ENCODE measurements at regions not wholly inside any gene's neighbourhood (a gene's known extent, or its start where the extent isn't known, plus 50 kb on each side); places are given as distances from the start of the nearest gene placed in this dataset.

DNA sequence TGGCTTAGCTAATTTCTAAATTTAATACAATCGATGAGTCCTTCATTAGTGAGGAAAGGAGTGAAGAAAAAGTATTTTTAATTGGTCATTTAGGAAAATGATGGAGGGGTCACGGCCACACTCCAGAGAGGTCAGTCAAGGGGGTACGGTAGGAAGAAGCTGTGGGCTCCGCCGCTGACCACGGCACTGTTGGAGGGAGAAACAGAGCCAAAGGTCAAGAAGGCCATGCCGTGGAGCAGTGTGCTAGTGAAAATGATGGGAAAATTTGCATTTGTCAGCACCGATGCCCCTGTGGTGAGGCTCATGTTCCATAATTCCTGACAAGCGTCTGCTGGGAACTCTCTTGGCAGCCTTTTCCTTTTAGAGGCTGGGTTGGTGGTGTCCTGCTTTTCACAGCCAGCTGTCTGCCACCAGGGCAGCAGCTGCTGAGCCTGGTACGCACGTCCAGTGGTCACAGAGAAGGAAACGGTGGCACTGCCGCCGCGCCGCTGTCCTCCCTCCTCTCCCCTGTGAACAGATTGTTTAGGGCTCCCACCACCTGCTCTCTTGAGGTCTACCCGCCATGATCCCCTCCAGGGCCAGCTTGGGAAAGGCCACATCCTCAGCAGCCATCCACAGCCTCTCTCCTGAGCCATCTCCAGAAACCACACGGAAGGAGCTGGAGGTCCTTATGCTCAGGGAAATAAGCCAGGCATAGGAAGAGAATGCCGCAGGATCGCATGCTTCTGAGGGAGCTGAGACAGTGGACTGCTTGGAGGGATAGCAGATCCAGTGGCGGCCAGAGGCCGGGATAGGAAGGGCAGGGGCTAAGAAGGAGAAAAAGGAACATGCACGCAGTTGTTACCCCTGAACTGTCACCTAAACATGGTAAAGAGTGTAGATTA is 263.7 kb upstream of the PPP2R2D start:
- DNase-seq = no peak

GRCh38 chr10:131638049-131638879 is 262.5 kb upstream of the PPP2R2D start:
- no peak for DNase-seq

DNA sequence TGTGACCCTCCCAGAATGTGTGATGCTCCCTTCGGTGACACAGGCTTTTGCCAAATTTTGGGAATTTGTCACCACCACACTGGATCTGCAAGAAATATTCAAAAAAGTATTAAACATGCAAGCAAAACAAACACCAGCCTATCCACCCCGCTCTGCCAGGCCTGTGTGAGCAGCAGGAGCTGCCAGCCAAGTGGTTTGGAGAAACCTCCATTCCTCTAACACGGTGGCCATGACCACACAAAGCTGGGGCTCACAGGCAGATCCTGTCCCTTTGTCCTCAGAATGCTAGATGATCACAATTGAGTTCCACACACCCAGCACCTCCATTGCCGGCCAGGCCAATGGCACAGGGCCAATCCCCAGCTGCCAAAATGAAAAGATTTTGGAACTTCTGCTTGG is 261.9 kb upstream of the PPP2R2D start:
- no peak for DNase-seq

GRCh38 chr10:131640045-131640644 is 260.7 kb upstream of the PPP2R2D start:
- no peak for DNase-seq

- peak; percentile 39 for DNase-seq
These were observed 259.6 kb upstream of the PPP2R2D start for GRCh38 chr10:131641231-131641630.

GRCh38 chr10:131641898-131642297 is 258.9 kb upstream of the PPP2R2D start:
- DNase-seq = no peak

- no peak for DNase-seq
These were observed 257.8 kb upstream of the PPP2R2D start for GRCh38 chr10:131642966-131643365.

- no peak for DNase-seq
These were observed 256.5 kb upstream of the PPP2R2D start for GRCh38 chr10:131644289-131644688.

DNA sequence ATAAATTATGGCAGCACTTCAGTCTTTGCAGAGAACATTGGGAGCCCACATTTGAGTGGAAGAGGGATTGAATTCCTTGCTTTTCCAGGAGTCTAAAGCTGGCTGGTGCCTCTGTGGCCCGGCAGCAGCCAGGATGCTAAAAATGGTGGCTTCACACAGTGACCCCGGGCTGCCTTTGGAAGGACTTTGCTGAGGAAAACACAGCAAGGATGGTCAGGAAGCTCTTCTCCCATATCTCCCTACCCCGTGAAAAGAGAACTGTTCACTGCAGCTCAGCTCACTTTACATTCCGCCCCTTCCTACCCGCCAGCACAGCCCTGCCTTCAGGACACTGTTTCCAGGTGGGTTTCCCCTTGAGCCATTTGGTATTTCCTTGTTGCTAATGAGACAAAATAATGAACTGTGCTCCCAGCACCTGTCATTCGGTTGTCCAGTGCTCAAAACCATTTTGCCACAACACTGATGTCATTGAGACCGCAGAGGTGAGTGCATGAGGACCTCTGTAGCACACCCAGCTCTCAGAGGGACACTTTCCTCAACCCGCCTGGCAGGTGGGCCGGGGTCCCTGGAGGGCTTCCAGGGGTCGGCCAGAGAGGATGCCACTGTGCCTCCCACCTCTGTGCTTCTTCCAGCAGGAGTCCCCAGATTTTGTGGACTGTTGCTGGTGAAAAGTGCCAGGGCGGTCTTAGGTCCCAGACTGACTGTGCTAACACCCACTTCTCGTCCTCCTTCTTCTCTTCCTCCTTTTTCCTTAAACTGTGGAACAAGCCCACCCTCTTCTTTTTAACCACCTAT is 255.7 kb upstream of the PPP2R2D start:
- DNase-seq = no peak

GRCh38 chr10:131645756-131646155 is 255.1 kb upstream of the PPP2R2D start:
- no peak for DNase-seq

DNA sequence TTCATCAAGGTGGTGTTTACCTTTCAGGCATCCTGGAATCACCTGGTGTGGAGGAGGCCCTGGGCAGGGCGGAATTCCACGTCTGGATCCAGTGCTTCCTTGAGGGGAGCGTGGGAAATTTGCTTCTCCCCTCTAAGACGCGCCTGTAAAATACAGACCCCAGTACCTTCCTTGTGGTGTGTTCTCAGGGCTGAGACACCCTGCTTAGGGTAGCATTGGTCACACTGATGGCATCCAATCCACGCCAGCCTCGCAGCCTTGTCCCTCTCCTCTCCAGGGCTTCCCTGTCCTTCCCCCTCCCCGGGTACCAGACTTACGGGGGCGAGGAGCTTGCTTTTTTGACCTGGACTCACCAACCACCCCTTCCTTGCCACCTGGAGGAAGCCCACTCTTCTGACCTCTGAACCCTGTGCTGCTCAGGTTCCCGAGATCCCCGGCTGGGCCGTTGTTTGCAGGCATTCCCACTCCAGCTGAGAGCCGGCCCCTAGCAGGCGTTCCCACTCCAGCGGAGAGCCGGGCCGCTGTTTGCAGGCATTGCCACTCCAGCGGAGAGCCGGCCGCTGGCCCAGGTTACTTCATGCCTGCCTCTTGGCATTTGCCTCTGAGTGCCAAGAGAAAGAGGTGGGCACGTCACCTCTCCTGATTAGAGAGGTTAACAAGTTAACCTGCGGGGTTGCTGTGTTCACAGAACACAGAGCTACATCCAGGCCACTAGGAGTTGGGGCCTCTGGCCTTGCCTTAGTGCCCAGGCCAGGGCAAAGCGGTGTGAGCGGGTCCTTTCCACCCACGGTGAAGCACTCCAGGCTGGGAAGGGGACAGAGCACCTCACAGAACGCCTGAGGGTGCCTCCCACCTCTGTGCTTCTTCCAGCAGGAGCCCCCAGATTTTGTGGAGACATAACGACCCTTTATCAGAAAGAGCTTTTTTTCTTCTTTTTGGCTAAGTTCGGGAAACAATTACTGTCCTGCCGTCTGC is 254.0 kb upstream of the PPP2R2D start:
- DNase-seq = no peak

GRCh38 chr10:131647789-131648188 is 253.0 kb upstream of the PPP2R2D start:
- no peak for DNase-seq

GRCh38 chr10:131648386-131649020 is 252.3 kb upstream of the PPP2R2D start:
- no peak for DNase-seq

DNA sequence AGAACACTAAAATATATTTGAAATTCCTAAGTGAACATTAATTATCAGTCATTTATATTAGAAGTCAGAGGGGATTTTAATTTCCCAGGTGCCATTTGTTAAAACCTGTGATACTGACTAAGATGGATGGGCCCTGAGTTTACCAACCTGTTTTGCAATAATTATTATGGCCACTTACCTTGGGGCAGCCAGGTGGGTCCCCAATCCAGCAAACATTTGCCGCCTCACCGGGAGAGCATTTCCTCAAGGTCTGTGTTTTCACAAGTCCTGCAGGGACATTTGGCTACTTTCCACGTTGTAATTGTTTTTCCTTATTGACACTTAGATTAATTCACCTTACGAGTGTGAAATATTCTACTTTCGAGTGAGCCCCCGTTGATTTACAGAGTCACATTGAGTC is 251.2 kb upstream of the PPP2R2D start:
- DNase-seq = no peak

GRCh38 chr10:131650169-131650705 is 250.6 kb upstream of the PPP2R2D start:
- no peak for DNase-seq

GRCh38 chr10:131650771-131651673 is 249.8 kb upstream of the PPP2R2D start:
- DNase-seq = no peak

DNA sequence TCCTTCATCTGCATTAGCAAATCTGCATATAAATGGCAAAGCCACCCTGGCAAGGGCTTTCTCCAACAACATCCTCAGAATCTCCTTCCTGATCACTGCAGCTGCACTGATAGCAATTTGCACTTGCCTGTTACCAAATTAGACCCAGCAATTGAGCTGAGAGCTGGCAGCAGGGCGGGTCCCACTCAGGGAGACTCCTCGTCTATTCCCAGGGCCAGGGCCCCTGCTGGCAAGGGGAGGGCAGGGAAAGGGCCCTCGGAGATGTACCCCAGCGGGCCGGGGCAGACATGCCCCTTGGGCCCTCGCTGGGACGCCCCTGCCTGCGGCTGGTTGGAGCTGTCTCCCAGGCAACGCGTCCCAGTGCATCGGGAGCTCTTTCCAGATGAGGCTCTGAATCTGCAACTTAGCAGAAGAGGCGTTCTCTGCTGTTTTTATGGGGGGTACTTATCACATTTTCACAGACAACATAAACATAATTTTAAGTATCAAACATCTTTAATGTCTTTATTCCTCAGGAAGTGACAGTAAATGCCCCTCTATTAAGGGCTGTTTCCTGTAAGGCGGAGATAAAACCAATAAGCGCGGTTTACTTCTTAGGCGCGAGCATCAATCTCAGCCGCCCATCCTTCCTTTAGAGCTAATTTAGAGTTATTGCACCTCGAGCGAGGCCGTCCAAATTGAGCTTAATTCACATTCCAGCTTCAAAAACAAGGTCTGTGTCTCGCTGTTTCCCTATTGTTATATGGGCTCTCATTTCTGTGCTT is 249.0 kb upstream of the PPP2R2D start:
- DNase-seq = no peak

DNA sequence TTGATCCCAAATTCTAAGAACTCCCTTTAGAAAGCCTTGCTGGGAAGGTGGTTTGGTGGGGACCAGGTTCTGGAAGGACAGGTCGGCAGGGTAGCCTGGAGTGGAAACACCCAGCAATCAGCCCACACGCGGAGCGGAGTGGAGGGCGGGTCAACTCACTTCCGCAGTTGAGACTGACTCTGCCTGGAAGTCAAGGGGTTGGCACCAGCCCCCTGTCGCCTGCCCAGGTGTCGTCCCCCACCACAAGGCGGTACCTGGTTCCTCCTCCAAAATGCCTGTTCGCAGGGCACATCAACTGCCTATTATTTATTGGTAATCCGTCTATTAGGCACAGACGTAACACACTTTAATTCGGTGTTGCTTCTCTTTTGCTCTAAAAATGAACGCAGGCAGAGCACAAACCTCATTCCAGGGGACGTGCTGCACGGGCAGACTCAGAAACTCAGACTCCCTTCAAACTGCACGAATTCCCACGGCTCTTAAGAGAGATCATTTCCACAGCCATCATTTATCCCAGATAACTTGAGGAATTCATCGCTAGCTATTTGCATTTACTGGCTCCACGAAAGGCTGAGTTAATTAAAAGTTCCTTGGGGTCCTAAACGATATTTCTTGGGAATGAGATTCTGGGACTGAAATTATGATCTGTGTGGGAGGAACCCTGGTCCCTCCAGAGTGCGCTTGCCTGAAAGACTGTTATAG is 248.2 kb upstream of the PPP2R2D start:
- no peak for DNase-seq

Measured in stimulated activated CD8-positive, alpha-beta memory T cell treated with anti-CD3 and anti-CD28 coated beads, Interleukin-4, amount 100 ng/mL, for 48 hours (primary cell).